K562 (cell line): ENCODE measurements at regions not wholly inside any gene's neighbourhood (a gene's known extent, or its start where the extent isn't known, plus 50 kb on each side); places are given as distances from the start of the nearest gene placed in this dataset.

Source experiments
- ATAC-seq: fragments of 200-7000 bp; cut with Tn5 transposase; 3 replicates; pipeline ENCODE4 v1.9.1; 2020; ENCODE audit warnings: moderate library complexity
- BruUV-seq: library from RNA; stranded (reverse); fragments of 400-500 nt; replicated peaks from 2 replicates; lab custom pipeline; 2021; lab: Mats Ljungman, UMichigan
- CTCF ChIA-PET: fragments of 300-600 bp; formaldehyde crosslinking; extraction: SDS; loops from one replicate; lab custom pipeline; 2021; ENCODE audit warnings: low intra/inter-chr PET ratio; lab: Yijun Ruan, JAX
- POLR2A ChIA-PET: fragments of 300-600, 350-650 bp; sonication (Branson Sonifier 250); formaldehyde crosslinking; extraction: SDS; loops from one replicate; lab custom pipeline; 2021; ENCODE audit warnings: antibody characterized with exemption, inconsistent platforms; lab: Yijun Ruan, JAX
- DNase-seq, 4 experiments: peaks; one replicate each; pipeline versions ENCODE4 v3.0.0 to v3.0.0-alpha.2; 2011 to 2018; ENCODE audit warnings: low spot score in 3 of 4, mixed read lengths in 3 of 4; ENCODE audit errors: extremely low read depth in 1 of 4
- FAIRE-seq: peaks from 2 replicates; lab custom pipeline; 2011; peaks lifted over from hg19 to GRCh38; lab: Jason Lieb, UNC
- H2AFZ ChIP-seq: 2 replicates; pipeline ENCODE4 v1.6.0; 2011; ENCODE audit warnings: low read depth, low read length, control low read depth, inconsistent platforms
- H3K27ac ChIP-seq: fragments of 200-600 bp; 3 replicates; pipeline ENCODE4 v1.8.0; 2011; ENCODE audit warnings: low read depth, mild to moderate bottlenecking, control low read depth, inconsistent platforms, low read length, moderate library complexity, mixed read lengths; ENCODE audit errors: extremely low read depth
- H3K27me3 ChIP-seq, 2 experiments: fragments of 300-600 bp in 1 of 2; 2 replicates in 1 of 2; 3 replicates in 1 of 2; pipeline versions ENCODE4 v1.6.0 to v1.8.0; 2011; ENCODE audit warnings: inconsistent platforms in 2 of 2, low read length in 2 of 2, mild to moderate bottlenecking in 1 of 2, mixed read lengths in 1 of 2, moderate library complexity in 1 of 2; ENCODE audit not compliant: control insufficient read depth in 2 of 2, insufficient read depth in 2 of 2
- H3K36me3 ChIP-seq: fragments of 300-600 bp; 3 replicates; pipeline ENCODE4 v1.8.0; 2011; ENCODE audit warnings: mild to moderate bottlenecking, low read length, inconsistent platforms; ENCODE audit not compliant: control insufficient read depth, insufficient read depth
- H3K4me1 ChIP-seq, 2 experiments: fragments of 200-600 bp in 1 of 2; replicated peaks in 1 of 2; 2 replicates in 1 of 2; 3 replicates in 1 of 2; pipeline versions ENCODE4 v1.5.1 to v1.8.0; 2011; ENCODE audit warnings: inconsistent platforms in 2 of 2, low read length in 2 of 2, mild to moderate bottlenecking in 1 of 2, mixed read lengths in 1 of 2, moderate library complexity in 1 of 2; ENCODE audit not compliant: control insufficient read depth in 2 of 2, insufficient read depth in 2 of 2
- H3K4me2 ChIP-seq: 2 replicates; pipeline ENCODE4 v1.6.1; 2011; ENCODE audit warnings: low read length, control low read depth, inconsistent platforms, mixed read lengths; ENCODE audit not compliant: insufficient read depth
- H3K4me3 ChIP-seq: fragments of 200-600 bp; sonication (generic), shearing (Covaris generic); 2 replicates; pipeline ENCODE4 v1.5.1; 2016; ENCODE audit warnings: control low read depth, inconsistent platforms
- H3K79me2 ChIP-seq: fragments of 200-600 bp; 3 replicates; pipeline ENCODE4 v1.8.0; 2011; ENCODE audit warnings: low read length, inconsistent platforms; ENCODE audit not compliant: control insufficient read depth, insufficient read depth
- H3K9ac ChIP-seq, 2 experiments: 2 replicates each; pipeline versions ENCODE4 v1.6.0 to v1.6.1; 2011; ENCODE audit warnings: low read depth in 2 of 2, low read length in 2 of 2, control low read depth in 1 of 2, inconsistent platforms in 1 of 2, mild to moderate bottlenecking in 1 of 2, mixed read lengths in 1 of 2; ENCODE audit not compliant: insufficient read depth in 1 of 2
- H3K9me1 ChIP-seq: one replicate; pipeline ENCODE4 v1.6.0; 2011; ENCODE audit warnings: inconsistent platforms, mild to moderate bottlenecking, low read length, moderate library complexity; ENCODE audit not compliant: control insufficient read depth, insufficient read depth
- H3K9me3 ChIP-seq: replicated peaks from 2 replicates; pipeline ENCODE4 v1.5.1; 2011; ENCODE audit warnings: low read depth, low read length, inconsistent platforms; ENCODE audit not compliant: control insufficient read depth, insufficient read depth
- H4K20me1 ChIP-seq: replicated peaks from 2 replicates; pipeline ENCODE4 v1.6.1; 2011; ENCODE audit warnings: low read length, inconsistent platforms, mixed read lengths; ENCODE audit not compliant: control insufficient read depth, insufficient read depth
- ATF7 ChIP-seq: fragments of 450-650 bp; IDR thresholded peaks from 2 replicates; pipeline ENCODE4 v1.7.1; 2014; ENCODE audit warnings: mild to moderate bottlenecking, moderate library complexity
- GMEB1 ChIP-seq: fragments of 250-450 bp; sonication (Bioruptor Pico); IDR thresholded peaks from 2 replicates; pipeline ENCODE4 v1.4.0; 2020; ENCODE audit warnings: mild to moderate bottlenecking
- HLTF ChIP-seq: fragments of 450-650 bp; IDR thresholded peaks from 2 replicates; pipeline ENCODE4 v1.6.1; 2016
- HOXB6 ChIP-seq: fragments of 250-450 bp; sonication (Bioruptor Pico); IDR thresholded peaks from 2 replicates; pipeline ENCODE4 v1.5.1; 2022; ENCODE audit warnings: mild to moderate bottlenecking, borderline replicate concordance
- IRF9 ChIP-seq: fragments of 450-650 bp; IDR thresholded peaks from 2 replicates; pipeline ENCODE4 v1.6.1; 2016; ENCODE audit warnings: missing biosample characterization, missing genetic modification characterization
- KAT8 ChIP-seq: fragments of 450-650 bp; IDR thresholded peaks from 2 replicates; pipeline ENCODE4 v1.6.1; 2016; ENCODE audit warnings: low read depth, mild to moderate bottlenecking
- NR2C2 ChIP-seq, 2 experiments: fragments of 200-800 bp in 1 of 2; sonication (Bioruptor generic) in 1 of 2; sonication (generic) in 1 of 2; formaldehyde crosslinking in 1 of 2; IDR thresholded peaks; 2 replicates each; pipeline versions ENCODE4 v1.6.1 to v1.8.0; 2016 to 2022; ENCODE audit warnings: mild to moderate bottlenecking in 1 of 2, missing compliant biosample characterization in 1 of 2, missing genetic modification characterization in 1 of 2, missing genetic modification reagents in 1 of 2
- STAG1 ChIP-seq: sonication (generic); formaldehyde crosslinking; IDR thresholded peaks from 2 replicates; pipeline ENCODE4 v1.5.0; 2020; ENCODE audit warnings: missing genetic modification reagents, borderline replicate concordance
- ZNF282 ChIP-seq: sonication (generic); formaldehyde crosslinking; IDR thresholded peaks from 2 replicates; pipeline ENCODE4 v1.8.1; 2023; ENCODE audit warnings: missing genetic modification reagents
- ZNF699 ChIP-seq: fragments of 250-450 bp; sonication (Bioruptor Pico); IDR thresholded peaks from 2 replicates; pipeline ENCODE4 v1.8.0; 2021; ENCODE audit warnings: mild to moderate bottlenecking, moderate library complexity; ENCODE audit not compliant: insufficient replicate concordance
- ZNF707 ChIP-seq: fragments of 250-450 bp; sonication (Bioruptor Pico); conservative IDR thresholded peaks from 2 replicates; pipeline ENCODE4 v1.8.0; 2022; ENCODE audit warnings: inconsistent platforms, mild to moderate bottlenecking, moderate library complexity
- WGBS: fragments of 100-300 bp; shearing (Covaris generic); methylation state at CpG from one replicate; pipeline ENCODE4 v1.1.6; 2016; ENCODE audit warnings: low coverage, mixed read lengths; ENCODE audit not compliant: insufficient coverage; ENCODE audit errors: missing lambda C conversion rate; 5-methylcytosine and 5-hydroxymethylcytosine counted together
- in situ Hi-C: fragments of 300-500 bp; cut with MboI; formaldehyde crosslinking; loops from 4 replicates; pipeline ENCODE4 v1.15.0; 2018; ENCODE audit warnings: inconsistent platforms, mixed read lengths
- intact Hi-C: fragments of 100-400 bp; cut with micrococcal nuclease; formaldehyde crosslinking; loops from 2 replicates; pipeline ENCODE4 v1.14.2; 2022

GRCh38 chr2:204437815-204438756 lies 107.2 kb upstream of the PARD3B start:
- Histone ChIP-seq H3K4me1 (peaks cover 0 to 28% of the 10 kb centered on the region in 2 experiments; a peak in 4 of 5 replicates), H3K27ac (no peak overlapping the region), H3K4me2 (no peak overlapping the region), H3K27me3 (no peaks in the 10 kb centered on the region), H3K4me3 (no peak overlapping the region), H3K36me3 (no peaks in the 10 kb centered on the region), H3K9me3 (peaks cover 7% of the 10 kb centered on the region), H3K79me2 (no peaks in the 10 kb centered on the region), H2AFZ (peak overlapping the region; percentile 66; the same call in 1 of the 2 replicates), H3K9me1 (no peaks in the 10 kb centered on the region), H4K20me1 (no peaks in the 10 kb centered on the region), H3K9ac (no peak overlapping the region)
- DNase-seq = no peak
- POLR2A ChIA-PET = interaction anchor here (0.5 kb wide), 1 partner anchor 1565 kb away, joined by 3 read pairs; no protein-coding TSS in a partner anchor
- CTCF ChIA-PET = no interaction called here
- ATAC-seq = no peak
- BruUV-seq = no TSS peak
- in situ Hi-C loops = no loop called here
- TF ChIP-seq ZNF282 (CRISPR knock-in tag) (no peak), NR2C2 (CRISPR knock-in tag; IDR thresholded peaks at IDR 0.05) (no peak), NR2C2 (tag; IDR thresholded peaks at IDR 0.05) (0 out of 2 replicates have a peak, but pooled peaks have one; percentile 17)
- 36% methylated on average over 16 of the region's 18 CpGs for WGBS
- FAIRE-seq = no peak
- intact Hi-C loops = loop anchor here (10.0 kb wide), 1 partner anchor 113 kb away; no protein-coding TSS in a partner anchor

GRCh38 chr2:204441316-204441715 lies 104.0 kb upstream of the PARD3B start:
- intact Hi-C loops (no loop called here), in situ Hi-C loops (no loop called here)
- Histone ChIP-seq H3K4me1 (peaks cover 0 to 8% of the 10 kb centered on the region in 2 experiments; a peak in 3 of 5 replicates), H3K9me1 (no peaks in the 10 kb centered on the region), H2AFZ (no peak overlapping the region), H3K27me3 (no peaks in the 10 kb centered on the region), H3K36me3 (no peaks in the 10 kb centered on the region), H3K4me3 (no peak overlapping the region), H4K20me1 (no peaks in the 10 kb centered on the region), H3K79me2 (no peaks in the 10 kb centered on the region), H3K9ac (no peak overlapping the region), H3K4me2 (no peak overlapping the region), H3K9me3 (no peaks in the 10 kb centered on the region), H3K27ac (no peak overlapping the region)
- ATAC-seq = no peak
- DNase-seq = no peak
- FAIRE-seq = no peak
- ChIA-PET CTCF (no interaction called here), POLR2A (no interaction called here)
- no TSS peak for BruUV-seq
- TF ChIP-seq HOXB6 (CRISPR knock-in tag) (no peak), IRF9 (tag) (no peak), HLTF (no peak), KAT8 (no peak), ZNF707 (CRISPR knock-in tag) (no peak), ATF7 (no peak), ZNF699 (CRISPR knock-in tag) (no peak), GMEB1 (CRISPR knock-in tag) (no peak), STAG1 (CRISPR knock-in tag) (no peak)
